Lower leg skin (tissue), 3 donors: ENCODE measurements at regions not wholly inside any gene's neighbourhood (a gene's known extent, or its start where the extent isn't known, plus 50 kb on each side); places are given as distances from the start of the nearest gene placed in this dataset.

Experiments
- POLR2A ChIP-seq, 2 donors: fragments of 450-650 bp; IDR thresholded peaks; one replicate each; pipeline ENCODE4 v1.6.1; 2016 to 2017; ENCODE audit warnings: antibody characterized with exemption in 2 of 2, mild to moderate bottlenecking in 1 of 2, moderate library complexity in 1 of 2
- TF ChIP-seq, protein P1 (sequence below), 3 donors: fragments of 450-650 bp; IDR thresholded peaks; one replicate each; pipeline ENCODE4 v1.5.1; 2016; ENCODE audit warnings: antibody characterized with exemption in 3 of 3, mild to moderate bottlenecking in 3 of 3, moderate library complexity in 2 of 3

DNA sequence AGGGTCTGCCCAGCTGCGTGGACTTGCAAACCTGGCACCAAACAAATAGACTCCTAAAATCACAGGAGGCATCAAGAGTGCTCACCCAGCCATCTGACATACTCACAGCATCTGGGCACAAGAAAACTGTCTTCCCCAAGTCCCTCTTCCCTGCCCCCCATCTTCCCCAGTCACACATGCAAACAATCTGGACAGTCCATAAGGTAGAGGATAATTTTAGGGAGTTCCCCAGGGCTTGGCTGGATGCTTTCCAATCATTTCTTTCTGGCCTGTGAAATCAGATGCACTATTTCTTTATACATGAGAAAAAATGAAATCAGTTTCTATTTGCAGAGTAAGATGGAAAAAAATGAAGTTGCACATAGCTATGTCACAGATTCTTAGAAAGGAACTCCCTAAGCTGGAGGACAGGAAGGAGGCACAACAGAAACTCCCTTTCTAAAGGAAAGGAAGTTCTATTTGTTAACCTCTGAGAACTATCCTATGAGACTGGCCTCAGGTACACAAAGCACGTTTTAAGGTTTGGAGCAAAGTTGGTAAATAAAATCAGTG, 342.3 kb downstream of the HNRNPD start:
- no peak for TF ChIP-seq POLR2A (IDR thresholded peaks at IDR 0.05)
- TF ChIP-seq, protein P1, sequence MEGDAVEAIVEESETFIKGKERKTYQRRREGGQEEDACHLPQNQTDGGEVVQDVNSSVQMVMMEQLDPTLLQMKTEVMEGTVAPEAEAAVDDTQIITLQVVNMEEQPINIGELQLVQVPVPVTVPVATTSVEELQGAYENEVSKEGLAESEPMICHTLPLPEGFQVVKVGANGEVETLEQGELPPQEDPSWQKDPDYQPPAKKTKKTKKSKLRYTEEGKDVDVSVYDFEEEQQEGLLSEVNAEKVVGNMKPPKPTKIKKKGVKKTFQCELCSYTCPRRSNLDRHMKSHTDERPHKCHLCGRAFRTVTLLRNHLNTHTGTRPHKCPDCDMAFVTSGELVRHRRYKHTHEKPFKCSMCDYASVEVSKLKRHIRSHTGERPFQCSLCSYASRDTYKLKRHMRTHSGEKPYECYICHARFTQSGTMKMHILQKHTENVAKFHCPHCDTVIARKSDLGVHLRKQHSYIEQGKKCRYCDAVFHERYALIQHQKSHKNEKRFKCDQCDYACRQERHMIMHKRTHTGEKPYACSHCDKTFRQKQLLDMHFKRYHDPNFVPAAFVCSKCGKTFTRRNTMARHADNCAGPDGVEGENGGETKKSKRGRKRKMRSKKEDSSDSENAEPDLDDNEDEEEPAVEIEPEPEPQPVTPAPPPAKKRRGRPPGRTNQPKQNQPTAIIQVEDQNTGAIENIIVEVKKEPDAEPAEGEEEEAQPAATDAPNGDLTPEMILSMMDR (IDR thresholded peaks at IDR 0.05) = no peak
